ENCODE measurements at regions not wholly inside any gene's neighbourhood (a gene's known extent, or its start where the extent isn't known, plus 50 kb on each side); places are given as distances from the start of the nearest gene placed in this dataset.

- Mint-ChIP-seq H3K4me3 (ENCODE audit: unreplicated experiment) (no peak overlapping the region), H3K9me3 (ENCODE audit: unreplicated experiment) (no peaks in the 10 kb centered on the region), H3K27me3 (ENCODE audit: unreplicated experiment) (no peaks in the 10 kb centered on the region), H3K4me1 (ENCODE audit: low read depth, unreplicated experiment) (peaks cover 4% of the 10 kb centered on the region), H3K36me3 (ENCODE audit: unreplicated experiment) (no peaks in the 10 kb centered on the region), H3K27ac (ENCODE audit: unreplicated experiment) (no peak overlapping the region)
- no peak for DNase-seq
- TF ChIP-seq CTCF (IDR thresholded peaks at IDR 0.05; ENCODE audit: partially characterized antibody, unreplicated experiment), result no peak
These were observed 60.3 kb downstream of the EOMES start for GRCh38 chr3:27661797-27662196.

DNA sequence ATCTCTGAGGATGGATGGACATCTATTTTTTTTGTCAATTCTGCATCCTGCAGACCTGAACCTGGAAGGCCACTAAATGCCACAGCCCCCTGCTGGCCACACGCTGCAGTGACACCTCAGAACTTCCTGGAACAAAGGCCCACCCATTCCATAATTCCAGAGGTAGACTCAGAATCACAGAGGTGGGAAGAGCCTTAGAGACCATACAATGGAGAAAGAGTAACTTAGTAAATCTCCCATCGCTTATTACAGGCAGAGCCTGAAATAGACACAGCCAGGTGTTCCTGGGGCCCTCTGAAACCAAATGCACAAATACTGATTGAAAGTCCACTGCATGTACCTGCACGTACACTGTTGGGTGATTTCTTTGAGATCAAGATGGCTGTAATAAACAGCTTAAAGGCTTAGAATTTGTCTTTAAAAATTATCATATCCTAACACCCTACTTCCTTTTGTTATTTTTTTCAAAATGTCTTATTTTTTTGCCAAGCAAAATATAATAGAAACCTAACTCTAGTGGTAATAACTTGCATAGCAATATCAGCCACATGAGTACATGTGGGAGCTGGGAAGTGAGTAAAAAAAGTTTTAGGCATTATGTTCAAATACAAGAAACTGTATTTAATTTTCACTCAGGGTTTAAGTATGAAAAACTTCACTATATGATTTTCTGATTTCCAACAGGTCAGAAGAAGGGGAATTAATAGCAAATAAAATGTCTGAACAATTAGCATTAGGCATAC, 62.7 kb downstream of the EOMES start:
- H3K4me3 Mint-ChIP-seq (ENCODE audit: unreplicated experiment), result no peak overlapping the region
- no peak overlapping the region for H3K27ac Mint-ChIP-seq (ENCODE audit: unreplicated experiment)
- H3K4me1 Mint-ChIP-seq (ENCODE audit: low read depth, unreplicated experiment), result no peaks in the 10 kb centered on the region
- H3K27me3 Mint-ChIP-seq (ENCODE audit: unreplicated experiment), result no peaks in the 10 kb centered on the region
- H3K36me3 Mint-ChIP-seq (ENCODE audit: unreplicated experiment), result no peaks in the 10 kb centered on the region
- peak; percentile 77 for DNase-seq
- TF ChIP-seq CTCF (IDR thresholded peaks at IDR 0.05; ENCODE audit: partially characterized antibody, unreplicated experiment), result peak; percentile 97
- H3K9me3 Mint-ChIP-seq (ENCODE audit: unreplicated experiment), result no peaks in the 10 kb centered on the region

DNA sequence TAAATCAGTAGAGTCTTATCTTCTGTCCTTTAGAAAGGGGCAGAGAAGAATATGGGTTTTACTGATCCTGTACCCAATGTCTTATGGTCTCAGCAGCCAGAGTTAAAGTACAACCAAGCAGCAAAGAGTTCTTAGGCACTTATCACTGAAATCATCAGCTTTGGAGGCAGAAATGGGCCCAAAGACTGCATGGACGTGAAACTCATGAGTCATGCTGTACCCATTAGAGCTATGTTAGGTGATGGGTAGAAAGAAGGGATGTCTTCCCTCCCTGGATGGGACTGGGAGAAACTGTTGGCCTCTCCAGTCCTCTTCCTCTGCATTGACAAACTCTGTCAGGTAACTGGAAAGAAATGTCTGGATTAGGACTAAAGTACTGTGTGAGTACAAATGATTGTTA, 63.4 kb downstream of the EOMES start:
- H3K27ac Mint-ChIP-seq (ENCODE audit: unreplicated experiment), result no peak overlapping the region
- no peaks in the 10 kb centered on the region for H3K36me3 Mint-ChIP-seq (ENCODE audit: unreplicated experiment)
- H3K4me1 Mint-ChIP-seq (ENCODE audit: low read depth, unreplicated experiment), result no peaks in the 10 kb centered on the region
- no peak overlapping the region for H3K4me3 Mint-ChIP-seq (ENCODE audit: unreplicated experiment)
- no peak for TF ChIP-seq CTCF (IDR thresholded peaks at IDR 0.05; ENCODE audit: partially characterized antibody, unreplicated experiment)
- no peaks in the 10 kb centered on the region for H3K9me3 Mint-ChIP-seq (ENCODE audit: unreplicated experiment)
- no peaks in the 10 kb centered on the region for H3K27me3 Mint-ChIP-seq (ENCODE audit: unreplicated experiment)
- no peak for DNase-seq

DNA sequence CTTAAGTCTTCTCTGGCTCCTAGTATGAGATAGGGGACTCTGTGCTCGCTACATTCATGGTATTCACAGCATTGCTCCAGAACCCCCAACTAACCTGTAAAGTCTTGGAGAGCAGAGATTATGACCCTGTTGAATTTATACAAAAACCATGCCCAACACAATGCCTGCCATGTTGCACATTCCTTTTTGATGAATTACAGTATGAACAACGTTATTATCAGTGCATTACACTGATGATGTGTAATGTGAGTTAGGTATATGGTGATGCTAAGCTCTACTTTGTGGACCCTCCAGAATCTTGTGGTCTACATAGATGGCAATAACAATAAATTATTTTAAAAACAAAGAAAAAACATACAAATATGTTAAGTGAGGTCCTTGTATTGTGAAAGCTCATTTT, 64.3 kb downstream of the EOMES start:
- no peaks in the 10 kb centered on the region for H3K4me1 Mint-ChIP-seq (ENCODE audit: low read depth, unreplicated experiment)
- no peaks in the 10 kb centered on the region for H3K27me3 Mint-ChIP-seq (ENCODE audit: unreplicated experiment)
- no peaks in the 10 kb centered on the region for H3K9me3 Mint-ChIP-seq (ENCODE audit: unreplicated experiment)
- H3K27ac Mint-ChIP-seq (ENCODE audit: unreplicated experiment), result no peak overlapping the region
- TF ChIP-seq CTCF (IDR thresholded peaks at IDR 0.05; ENCODE audit: partially characterized antibody, unreplicated experiment), result no peak
- H3K36me3 Mint-ChIP-seq (ENCODE audit: unreplicated experiment), result no peaks in the 10 kb centered on the region
- DNase-seq, result no peak
- H3K4me3 Mint-ChIP-seq (ENCODE audit: unreplicated experiment), result no peak overlapping the region

DNA sequence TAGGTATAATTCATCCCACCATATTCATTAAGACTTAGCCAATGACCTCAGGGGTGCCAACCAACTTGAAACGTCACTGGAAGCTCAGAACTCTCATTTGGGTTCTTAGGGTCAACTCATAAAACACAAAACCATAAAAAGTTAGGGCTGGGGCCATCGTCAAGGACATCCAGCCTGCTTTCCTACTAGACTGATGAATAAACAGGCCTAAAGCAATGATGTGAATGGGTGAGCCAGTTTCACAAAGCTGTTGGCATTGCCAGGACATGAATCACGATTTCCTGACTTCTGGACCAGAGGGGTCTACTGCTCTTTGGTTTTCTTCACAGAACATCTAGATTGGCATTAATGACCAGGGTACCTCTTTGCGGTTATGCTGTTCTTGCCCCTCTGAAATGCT, 64.7 kb downstream of the EOMES start:
- no peak for TF ChIP-seq CTCF (IDR thresholded peaks at IDR 0.05; ENCODE audit: partially characterized antibody, unreplicated experiment)
- no peak overlapping the region for H3K27ac Mint-ChIP-seq (ENCODE audit: unreplicated experiment)
- H3K4me3 Mint-ChIP-seq (ENCODE audit: unreplicated experiment), result no peak overlapping the region
- H3K4me1 Mint-ChIP-seq (ENCODE audit: low read depth, unreplicated experiment), result no peaks in the 10 kb centered on the region
- DNase-seq, result no peak
- H3K27me3 Mint-ChIP-seq (ENCODE audit: unreplicated experiment), result no peaks in the 10 kb centered on the region
- no peaks in the 10 kb centered on the region for H3K36me3 Mint-ChIP-seq (ENCODE audit: unreplicated experiment)
- H3K9me3 Mint-ChIP-seq (ENCODE audit: unreplicated experiment), result no peaks in the 10 kb centered on the region

Data from glutamatergic neuron (in vitro differentiated cells).